GM12878 (cell line): ENCODE measurements at regions not wholly inside any gene's neighbourhood (a gene's known extent, or its start where the extent isn't known, plus 50 kb on each side); places are given as distances from the start of the nearest gene placed in this dataset.

Source experiments
- MYC ChIP-seq: IDR thresholded peaks from 2 replicates; pipeline ENCODE4 v1.6.1; 2011; ENCODE audit warnings: mild to moderate bottlenecking, low read length, moderate library complexity, inconsistent platforms; ENCODE audit not compliant: insufficient read depth, insufficient replicate concordance, insufficient read length, severe bottlenecking
- POLR2A ChIP-seq: IDR thresholded peaks from 2 replicates; pipeline ENCODE4 v1.6.1; 2011; ENCODE audit warnings: low read depth, mild to moderate bottlenecking, low read length
- RAD51 ChIP-seq: fragments of 450-650 bp; IDR thresholded peaks from 2 replicates; pipeline ENCODE4 v1.6.1; 2016; ENCODE audit warnings: moderate library complexity, mild to moderate bottlenecking, inconsistent platforms
- SMC3 ChIP-seq: IDR thresholded peaks from 2 replicates; pipeline ENCODE4 v1.6.1; 2011; ENCODE audit warnings: low read length, improper control_type of control experiment, borderline replicate concordance
- TAF1 ChIP-seq: IDR thresholded peaks from 2 replicates; pipeline ENCODE4 v1.6.1; 2011; ENCODE audit warnings: mild to moderate bottlenecking, low read depth, low read length, borderline replicate concordance
- TF ChIP-seq, protein P1 (sequence below), 3 experiments: IDR thresholded peaks in 2 of 3; conservative IDR thresholded peaks in 1 of 3; 2 replicates each; pipeline ENCODE4 v1.5.1; 2011; ENCODE audit warnings: low read depth in 3 of 3, low read length in 3 of 3, mild to moderate bottlenecking in 3 of 3, control low read depth in 2 of 3, moderate library complexity in 2 of 3, inconsistent platforms in 1 of 3, mixed read lengths in 1 of 3; ENCODE audit not compliant: control insufficient read depth in 2 of 3, insufficient read depth in 1 of 3; ENCODE audit errors: extremely low read depth in 1 of 3

DNA sequence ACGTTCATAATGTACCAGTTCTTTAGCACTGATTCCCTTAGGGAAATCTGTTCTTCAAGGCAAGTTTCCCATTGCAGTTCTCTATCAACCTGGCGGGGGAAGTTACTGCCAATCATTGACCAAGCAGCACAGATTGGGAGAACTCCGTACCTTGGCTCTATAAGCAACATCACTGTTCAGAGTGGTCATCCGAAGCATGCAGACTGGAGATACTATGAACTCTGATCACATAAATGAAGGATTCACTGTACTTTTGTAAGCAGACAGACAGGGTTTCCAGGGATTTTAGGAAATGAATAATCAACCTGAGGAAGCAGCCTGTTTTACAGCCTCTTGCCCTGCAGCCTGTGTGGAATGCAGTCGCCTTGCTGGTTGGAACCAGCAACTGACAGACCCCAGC, 63.8 kb upstream of the WWC2 start:
- no peak for TF ChIP-seq POLR2A
- TF ChIP-seq, protein P1, sequence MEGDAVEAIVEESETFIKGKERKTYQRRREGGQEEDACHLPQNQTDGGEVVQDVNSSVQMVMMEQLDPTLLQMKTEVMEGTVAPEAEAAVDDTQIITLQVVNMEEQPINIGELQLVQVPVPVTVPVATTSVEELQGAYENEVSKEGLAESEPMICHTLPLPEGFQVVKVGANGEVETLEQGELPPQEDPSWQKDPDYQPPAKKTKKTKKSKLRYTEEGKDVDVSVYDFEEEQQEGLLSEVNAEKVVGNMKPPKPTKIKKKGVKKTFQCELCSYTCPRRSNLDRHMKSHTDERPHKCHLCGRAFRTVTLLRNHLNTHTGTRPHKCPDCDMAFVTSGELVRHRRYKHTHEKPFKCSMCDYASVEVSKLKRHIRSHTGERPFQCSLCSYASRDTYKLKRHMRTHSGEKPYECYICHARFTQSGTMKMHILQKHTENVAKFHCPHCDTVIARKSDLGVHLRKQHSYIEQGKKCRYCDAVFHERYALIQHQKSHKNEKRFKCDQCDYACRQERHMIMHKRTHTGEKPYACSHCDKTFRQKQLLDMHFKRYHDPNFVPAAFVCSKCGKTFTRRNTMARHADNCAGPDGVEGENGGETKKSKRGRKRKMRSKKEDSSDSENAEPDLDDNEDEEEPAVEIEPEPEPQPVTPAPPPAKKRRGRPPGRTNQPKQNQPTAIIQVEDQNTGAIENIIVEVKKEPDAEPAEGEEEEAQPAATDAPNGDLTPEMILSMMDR (IDR thresholded peaks at IDR 0.05 in 2 of 3, conservative IDR thresholded peaks at IDR 0.05 in 1 of 3; ENCODE audit: control insufficient read depth in 2 of 3, extremely low read depth in 1 of 3, insufficient read depth in 1 of 3, low read depth in 3 of 3, low read length in 3 of 3), result no peak
- TF ChIP-seq MYC, result no peak
- TF ChIP-seq RAD51, result no peak
- no peak for TF ChIP-seq SMC3
- TF ChIP-seq TAF1, result no peak
